NCI-H2227 treated with DMSO at 0.1 percent for 48 hours (cell line): ENCODE measurements at regions not wholly inside any gene's neighbourhood (a gene's known extent, or its start where the extent isn't known, plus 50 kb on each side); places are given as distances from the start of the nearest gene placed in this dataset.

Experiments
- DNase-seq: peaks from one replicate; lab custom pipeline; 2025; lab: John Stamatoyannopoulos, UW

DNA sequence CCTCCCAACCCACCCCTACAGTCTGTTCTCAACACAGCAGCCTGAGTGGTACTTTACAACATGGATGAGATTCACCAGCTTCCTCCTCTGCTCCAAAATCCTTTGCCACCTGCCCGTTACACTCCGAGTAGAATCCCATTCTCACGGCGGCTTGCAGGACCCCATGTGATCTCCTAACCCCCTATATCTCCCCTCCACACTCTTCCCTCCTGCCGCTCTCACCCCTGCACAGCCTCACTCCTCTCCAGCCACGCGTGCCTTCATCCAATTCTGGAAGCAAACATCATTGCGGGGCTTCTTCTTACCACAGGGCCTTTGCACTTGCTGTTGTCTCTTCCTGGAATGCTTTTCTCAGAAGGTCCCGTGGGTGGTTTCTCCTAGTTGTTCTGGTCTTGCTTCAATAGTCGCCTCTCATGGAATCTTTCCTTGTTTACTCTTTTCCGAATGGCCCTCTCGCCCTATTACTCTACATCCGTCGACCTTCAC lies 472.3 kb downstream of the CDH26 start:
- DNase-seq: no peak

DNA sequence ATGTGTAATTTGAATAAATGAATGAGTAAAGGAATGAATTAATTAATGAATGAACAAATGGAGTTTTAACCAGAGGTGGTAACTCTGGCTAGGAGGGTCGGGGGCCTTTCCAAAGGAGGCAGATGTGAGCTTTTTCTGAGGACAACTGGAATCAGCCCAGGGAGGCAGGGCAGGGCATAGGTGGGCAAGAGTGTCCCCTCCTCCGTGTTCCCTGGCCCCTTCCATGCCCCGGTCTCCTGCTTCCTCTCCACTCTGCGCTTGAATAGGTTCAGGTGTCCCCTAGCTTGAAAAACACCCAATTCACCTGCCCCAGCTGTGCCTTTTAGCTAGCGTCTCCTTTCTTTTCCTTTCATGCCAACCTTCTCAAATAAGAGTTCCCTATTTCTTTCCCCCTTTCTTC lies 473.1 kb downstream of the CDH26 start:
- no peak for DNase-seq

DNA sequence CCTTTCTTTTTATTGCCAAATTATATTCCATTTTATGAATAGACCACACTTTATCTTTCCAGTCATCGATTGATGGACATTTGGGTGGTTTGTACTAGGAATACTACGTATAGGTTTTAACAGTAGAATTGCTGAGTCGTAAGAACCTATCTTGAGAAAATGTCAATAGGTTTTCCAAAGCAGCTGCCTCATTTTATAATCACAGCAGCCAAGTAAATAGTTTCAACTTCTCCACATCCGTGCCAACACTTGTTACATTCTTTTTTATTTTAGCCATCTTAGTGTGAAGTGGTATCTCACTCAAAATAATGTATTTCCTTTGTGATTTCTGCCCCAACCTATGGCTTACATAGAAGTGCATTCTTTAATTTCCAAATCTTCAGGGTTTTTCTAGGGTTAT lies 479.2 kb downstream of the CDH26 start:
- no peak for DNase-seq

DNA sequence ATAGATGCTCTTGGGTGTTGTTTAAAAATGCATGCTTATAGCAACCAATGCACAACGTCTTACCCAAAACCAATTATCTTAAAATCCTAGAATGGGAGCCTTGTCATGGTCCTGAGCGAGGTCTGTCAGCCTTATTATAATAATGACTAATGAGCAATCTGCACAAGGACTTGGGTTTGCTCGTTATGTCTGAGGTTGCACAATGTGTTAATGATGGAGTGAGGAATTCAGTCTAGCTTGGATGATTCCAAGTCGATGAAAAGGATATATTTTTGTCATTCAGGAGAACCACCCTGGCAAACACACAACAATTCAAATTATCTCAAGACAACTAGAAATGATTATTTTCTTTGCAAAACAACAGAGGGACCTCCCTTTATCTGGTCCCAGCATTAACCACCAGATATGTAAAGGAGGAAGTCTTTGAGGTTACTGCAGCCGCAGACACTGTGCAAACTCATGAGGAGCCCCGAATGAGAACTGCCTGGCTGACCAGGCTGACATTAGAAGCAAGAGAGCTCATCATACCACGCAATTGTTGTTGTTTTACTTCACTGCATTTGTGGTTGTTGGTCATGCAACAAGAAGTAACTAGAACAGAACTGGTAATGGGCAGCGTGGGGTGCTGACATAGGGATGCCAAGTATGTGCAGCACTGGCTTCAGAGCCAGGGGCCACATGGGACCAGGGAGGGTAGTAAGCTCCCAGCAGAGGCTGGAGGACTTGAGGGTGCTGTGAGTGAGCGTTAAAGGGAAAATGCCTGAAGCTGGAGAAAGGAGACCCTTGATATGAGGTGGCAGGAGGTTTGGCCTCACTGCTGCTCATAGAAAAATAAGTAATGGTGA lies 488.3 kb downstream of the CDH26 start:
- no peak for DNase-seq

DNA sequence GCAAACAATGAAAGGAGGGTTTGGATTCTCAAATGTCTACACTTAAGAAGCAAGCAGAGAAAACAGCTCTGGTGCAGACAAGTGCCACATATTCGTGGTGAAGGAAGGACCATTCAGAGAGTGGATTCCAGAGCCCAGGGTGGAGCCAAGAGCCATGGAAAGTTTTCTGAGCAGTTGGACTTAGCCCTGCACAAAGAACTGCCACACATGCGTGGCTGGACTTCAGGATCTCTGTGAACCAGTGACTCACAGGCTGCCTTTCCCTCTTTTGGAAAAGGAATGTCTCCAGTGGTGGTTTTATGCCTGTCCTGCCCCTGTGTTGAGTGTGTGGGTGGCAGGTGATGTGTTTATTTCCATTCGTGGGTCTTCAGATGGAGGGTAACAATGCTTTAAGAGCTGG lies 489.5 kb downstream of the CDH26 start:
- DNase-seq: no peak

DNA sequence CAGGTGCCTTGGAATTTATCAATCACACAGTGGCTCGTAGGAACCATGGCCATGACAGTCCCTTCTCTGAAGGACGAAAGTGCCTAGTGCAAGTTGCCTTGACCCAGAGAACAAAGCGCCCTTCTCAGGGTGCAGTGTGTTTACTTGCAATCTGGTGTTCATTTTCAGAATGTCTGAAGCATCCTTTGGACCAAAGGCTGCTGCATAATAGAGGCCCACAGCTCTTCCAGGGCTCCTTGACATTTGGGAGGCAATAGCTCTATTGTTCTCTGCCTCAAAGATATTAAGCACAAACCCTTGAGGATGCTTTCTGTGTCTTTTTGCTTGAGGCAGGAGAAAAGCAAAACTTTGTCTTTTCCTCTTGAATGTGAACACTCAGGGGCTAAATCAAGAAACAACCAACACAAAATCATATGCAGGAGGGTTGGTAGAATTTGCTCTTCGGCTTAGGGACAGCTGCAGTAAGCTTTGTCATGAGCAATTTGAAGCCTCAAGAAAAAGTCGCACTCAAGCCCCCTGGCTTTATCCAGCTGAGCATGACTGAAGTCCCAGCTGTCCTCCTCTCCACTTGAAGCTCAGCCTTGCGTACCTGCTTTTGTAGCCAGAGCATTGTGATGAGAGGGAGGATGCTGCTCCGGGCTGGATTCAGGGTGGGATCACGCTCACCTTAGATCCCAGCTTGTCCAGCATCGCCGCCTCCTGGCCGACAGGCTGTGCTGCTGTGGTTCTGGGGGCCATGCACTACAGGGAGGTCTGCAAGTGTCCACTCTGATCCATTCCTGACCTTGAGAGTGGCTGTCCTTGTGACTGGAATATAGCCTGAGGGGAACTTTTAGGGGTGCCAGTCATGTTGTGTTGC lies 495.4 kb downstream of the CDH26 start:
- no peak for DNase-seq

DNA sequence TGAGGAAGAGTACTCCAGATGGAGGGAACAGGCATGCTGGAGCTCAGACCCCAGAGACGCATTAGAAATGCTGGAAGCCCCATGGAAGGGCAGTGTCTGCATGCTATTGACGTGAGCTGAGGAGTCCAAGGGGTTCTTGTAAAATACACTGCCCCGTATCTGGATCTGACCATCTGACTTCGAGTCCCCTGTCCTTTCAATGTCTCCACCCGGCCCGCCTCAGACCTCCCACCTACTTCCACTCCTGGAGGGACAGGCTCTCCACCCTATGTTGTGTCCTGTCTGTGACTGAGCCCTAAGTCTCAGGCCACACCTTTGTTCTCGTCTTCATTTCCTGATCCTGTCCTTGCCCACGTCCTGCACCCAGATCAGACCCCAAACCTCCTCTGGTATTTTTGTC lies 496.3 kb downstream of the CDH26 start:
- no peak for DNase-seq

DNA sequence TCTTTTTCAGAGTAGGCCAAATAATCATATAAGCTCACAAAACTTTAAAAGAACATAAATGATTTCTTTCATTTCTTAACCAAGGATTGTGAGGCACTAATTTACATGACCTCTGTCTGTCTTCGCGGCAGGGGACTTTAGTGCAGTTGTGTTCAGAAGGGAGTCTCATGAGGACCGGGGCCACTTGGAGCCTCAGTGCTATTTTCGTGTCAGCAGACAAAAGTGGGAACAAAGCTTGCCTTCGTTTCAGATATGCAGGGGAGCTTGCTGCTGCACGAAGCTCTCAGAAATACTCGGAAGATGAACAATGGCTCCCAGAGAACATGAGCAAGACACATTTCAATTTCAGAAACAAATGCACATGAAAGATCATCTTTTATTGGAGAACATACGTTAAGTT lies 497.0 kb downstream of the CDH26 start:
- no peak for DNase-seq

DNA sequence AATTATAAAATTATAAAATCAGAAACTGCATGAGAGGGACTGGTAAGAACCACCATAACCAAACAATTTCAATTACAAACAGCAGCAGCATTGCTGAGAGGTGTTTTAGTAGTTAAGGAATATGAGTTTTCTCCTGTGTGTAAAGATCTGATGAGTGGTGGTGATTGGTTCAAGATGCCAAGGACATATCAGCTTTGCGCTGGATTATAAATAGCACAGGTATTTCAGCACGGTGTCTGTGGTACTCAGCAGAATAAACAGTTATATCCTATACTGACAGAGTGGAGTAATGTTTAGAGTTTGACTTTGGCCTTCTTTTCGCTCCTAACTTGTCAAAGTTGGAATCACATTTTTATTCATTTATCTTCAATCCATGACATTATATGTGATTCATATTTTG lies 501.0 kb downstream of the CDH26 start:
- no peak for DNase-seq

DNA sequence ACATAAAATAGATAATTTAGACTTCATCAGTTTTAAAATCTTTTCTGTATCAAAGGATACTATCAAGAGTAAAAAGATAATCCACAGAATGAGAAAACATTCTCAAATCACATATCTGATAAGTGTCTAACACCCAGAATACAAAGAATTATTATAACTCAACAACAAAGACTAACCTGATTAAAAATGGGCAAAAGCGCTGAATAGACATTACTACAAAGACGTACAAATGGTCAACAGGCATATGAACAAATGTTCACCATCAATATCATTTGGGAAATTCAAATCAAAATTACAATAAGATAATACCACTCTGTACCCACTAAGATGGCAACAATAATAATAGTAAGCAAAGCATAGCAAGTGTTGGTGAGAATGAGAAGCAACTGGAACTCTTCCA lies 503.8 kb downstream of the CDH26 start:
- no peak for DNase-seq

DNA sequence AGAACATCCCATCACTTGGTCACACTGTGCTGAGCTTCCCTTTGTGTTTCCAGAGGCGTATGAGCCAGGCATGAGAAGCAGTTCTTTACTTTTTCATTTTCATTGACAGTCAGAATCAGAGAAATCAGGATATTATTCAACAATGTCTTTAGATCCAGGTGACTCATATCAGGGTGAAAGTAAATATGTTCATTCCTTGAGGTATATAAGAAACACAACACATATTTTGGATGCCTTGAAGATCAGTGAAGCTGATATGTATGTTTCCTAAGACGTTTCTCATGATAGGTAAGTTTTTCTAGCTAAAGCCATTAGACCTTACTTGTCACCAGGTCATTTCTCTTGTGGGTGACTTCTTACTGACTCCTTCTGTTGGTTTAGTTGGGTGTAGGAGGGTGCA lies 505.6 kb downstream of the CDH26 start:
- DNase-seq: no peak

DNA sequence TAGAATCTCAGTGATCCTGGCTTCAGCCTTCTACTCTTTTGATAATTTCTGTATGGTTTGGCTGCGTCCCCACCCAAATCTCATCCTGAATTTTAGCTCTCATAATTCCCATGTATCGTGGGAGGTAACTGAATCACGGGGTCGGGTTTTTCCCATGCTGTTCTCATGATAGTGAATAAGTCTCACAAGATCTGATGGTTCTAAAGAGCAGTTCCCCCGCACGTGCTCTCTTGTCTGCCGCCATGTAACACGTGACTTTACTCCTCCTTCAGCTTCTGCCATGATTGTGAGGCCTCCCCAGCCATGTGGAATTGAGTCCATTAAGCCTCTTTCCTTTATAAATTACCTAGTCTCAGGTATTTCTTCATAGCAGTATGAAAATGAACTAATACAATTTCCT lies 507.2 kb downstream of the CDH26 start:
- no peak for DNase-seq

DNA sequence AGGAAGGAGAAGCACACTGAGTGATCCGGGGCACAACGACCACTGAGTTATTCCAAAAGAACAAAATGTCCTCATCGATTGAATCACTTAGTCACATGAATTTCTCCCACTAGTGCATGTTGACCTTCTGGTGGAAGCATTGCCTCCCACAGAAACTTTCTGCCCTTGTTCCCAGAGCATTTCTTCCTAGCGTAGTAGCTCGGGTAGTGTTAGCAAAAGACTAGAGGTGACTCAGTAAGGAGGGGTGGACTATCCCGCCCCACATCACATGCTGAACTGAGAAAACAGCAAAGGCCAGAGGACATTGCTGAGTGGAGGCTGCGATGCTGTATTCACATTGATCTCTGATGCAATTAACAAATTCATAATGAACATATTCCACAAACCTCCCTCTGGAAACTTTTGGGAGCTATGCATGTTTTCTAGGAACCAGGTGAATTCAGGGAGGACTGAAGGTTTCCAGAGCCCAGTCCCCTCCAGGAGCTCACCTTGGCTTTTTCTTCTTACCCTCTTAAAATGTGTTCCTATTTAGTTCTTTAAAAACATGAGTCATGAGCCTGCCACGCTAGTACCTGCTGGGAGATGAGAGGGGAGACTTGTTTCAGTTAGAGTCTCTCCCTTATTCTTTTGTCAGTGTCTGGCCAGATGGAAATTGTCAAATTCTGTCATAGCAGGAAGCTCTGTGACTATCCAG lies 507.9 kb downstream of the CDH26 start:
- DNase-seq: no peak

DNA sequence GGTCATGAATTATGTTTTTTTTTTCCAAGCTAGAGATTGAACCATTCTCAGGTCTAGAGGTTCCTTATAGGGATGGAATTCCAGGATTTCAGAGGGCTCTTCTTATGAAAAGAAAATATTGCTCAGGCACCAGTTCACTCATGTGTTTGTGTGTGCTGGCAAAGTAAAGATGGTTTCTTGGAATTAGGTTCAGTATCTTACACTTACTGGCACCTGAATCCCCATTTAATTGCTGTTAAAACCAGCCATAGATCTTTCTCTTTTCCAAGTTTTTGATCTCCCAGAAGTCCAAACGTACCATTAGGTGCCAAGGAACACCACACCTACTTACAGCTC lies 508.4 kb downstream of the CDH26 start:
- DNase-seq: no peak

DNA sequence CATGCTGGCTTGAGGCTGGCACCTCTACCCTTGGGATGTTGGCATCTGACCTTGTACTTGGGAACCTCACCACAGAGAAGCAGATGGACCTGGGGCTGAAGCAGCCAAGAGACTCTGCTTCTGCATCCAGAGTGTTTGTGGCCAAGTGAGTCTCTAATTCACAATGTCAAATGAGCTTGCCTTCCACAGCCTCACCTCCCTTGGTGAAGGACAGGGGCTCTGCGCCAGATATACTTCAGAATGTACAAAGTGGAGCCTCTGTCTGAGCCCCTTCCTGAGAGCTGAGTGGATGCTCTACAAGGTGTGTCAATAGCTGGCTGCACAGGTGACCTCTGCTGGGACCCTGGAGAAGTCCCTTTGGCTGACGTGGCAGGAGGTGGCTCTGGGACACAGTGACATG lies 508.9 kb downstream of the CDH26 start:
- DNase-seq: no peak

DNA sequence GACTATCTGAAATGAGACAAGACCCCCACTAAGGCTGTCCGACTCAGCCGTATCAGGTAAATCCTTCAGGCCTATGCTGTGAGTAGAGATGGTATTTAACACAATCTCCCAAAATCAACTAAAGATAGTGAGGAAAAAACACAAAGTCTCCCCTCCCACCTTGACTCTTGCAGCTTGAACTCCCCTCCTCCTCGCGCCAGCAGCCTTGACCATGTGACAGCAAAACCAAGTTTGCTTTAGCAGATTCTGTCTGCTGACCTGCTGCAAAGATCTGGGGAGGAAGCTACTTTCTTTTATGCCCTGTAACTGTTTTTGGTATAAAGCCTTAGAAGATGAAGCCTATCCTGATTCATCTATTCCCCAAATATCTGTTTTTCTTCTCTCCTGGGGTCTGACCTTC lies 509.5 kb downstream of the CDH26 start:
- DNase-seq: no peak

DNA sequence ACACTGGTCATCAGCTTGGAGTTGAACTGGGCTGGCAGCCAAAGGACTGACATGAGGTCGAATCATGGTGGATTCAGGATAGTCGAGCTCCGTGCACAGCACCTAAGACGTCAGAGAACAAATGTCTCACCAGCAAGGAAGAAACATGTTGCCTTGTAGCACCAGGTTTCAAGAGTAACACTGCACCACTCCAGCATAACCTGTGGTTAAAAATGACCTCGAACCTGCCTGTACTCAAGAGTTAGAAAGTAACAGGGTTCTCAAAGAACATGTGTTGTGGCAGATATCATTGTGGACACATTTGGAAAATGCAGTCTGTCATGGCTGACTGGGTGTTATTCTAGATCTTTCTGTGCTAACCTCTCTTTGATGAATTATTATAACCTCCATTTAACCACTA lies 511.6 kb downstream of the CDH26 start:
- no peak for DNase-seq

DNA sequence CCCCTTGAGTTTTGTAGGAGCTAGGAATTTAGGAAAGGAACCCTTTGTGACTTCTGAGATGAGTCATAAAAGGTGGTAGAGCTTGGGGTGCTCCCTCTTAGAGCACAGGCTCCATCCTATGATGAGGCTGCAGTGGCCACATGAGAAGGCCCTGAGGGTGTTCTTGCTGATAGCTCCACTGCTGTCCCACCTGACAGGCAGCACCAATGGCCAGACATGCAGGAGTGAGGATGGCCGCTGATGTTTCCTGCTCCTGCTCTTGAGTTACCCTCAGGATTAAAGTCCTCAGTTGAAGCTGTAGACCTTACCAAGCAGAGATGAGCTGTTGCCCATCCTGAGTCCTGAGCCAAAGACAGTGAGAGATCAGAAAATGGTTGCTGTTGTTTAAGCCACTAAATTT lies 512.1 kb downstream of the CDH26 start:
- DNase-seq: no peak

DNA sequence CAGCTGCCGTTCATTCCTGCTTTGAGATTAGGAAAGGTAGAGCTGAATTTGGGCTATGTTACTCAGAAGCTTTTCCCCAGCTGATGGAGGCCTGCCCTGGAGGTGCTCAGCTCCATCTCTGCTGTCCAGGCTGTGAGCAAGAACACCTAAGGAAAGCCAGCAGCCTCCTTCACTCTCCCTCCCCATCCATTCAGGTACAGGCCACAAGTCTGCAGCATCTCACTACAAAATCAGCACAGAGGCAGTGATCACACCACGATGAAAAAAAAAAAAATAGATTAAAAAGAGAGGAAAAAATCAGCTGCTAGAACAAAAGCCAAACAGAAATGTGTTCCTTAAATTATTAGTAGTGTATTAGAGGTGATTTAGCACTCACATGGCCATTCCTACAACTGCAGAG lies 515.0 kb downstream of the CDH26 start:
- DNase-seq: no peak

DNA sequence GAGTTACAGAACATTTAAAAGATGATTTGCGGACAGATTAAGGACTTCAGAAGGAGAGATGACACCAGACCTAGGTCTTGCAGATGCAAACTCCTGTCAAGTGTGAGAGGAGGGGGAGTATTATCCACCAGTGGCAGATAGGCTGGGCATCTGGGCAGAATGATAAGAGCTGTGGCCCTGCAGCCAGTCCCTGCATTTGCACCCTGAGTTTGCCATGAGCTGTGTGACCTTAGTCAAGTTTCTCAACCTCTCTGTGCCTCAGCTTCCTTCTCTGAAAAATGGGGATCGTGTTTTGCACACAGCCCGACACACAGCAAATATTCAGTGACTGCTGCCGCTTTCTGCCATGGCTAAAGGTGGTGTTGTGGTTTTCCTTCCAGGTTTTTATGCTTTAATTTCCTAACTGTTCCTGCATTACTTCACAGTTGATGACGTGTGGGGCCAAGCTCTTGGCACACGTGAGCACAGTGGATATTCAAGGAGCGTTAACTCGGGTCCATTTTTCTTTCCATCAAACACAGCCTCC lies 516.2 kb downstream of the CDH26 start:
- DNase-seq: no peak

DNA sequence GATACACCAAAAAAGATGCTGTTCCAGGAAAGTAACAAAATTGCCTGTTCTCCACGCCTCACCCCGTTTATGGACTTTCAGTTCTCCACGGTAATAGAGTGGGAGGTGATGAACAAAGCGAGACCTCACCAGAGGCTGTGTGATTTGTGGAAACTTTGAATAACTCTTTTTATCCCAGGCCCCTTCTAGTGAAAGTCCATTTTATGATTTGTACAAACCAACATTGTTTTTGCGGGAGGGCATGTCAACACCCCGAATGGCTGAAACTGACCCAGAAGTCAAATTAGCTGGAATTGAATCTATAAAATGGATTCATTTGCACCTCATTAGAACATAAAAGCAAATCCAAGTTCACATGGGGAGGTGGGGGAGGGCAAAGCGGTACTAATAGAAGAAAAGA lies 517.8 kb downstream of the CDH26 start:
- no peak for DNase-seq

DNA sequence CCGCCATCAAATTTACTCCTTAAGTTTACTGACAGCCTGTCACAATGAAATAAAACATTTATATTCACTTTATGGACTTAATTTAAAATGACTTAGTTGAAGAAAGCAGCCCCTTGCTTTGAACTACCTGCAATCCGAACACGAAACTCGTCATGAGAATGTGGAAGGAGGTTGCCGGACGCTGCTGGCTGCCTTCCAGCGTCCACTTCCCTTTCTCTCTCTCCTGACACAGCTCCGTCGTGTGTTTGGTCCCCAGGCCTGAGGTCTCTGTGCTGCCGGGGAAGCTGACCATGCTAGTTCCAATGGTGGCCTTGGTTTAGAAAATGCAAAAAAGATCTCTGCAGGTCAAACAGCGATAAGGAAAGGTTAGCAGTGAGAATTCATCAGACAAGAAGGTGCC lies 519.7 kb downstream of the CDH26 start:
- DNase-seq: no peak

DNA sequence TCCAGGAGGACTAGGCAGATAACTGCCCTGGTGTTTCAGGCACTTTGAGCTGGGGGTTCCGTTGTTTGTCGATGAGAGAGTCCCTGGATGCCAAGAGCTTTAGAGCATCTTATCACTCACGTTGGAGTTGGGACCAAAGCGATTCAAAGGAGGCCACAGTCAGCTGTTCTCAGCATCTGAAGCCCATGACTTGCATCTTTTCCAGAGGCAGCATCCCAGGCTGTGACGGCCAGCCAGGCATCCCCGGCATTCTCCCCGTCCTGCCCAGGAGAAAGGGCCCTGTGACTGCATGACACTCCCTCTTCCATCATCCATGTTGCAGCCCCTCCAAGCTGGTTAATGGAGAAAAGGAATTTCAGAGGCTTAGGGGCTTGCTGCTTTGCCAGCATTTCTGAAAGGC lies 520.3 kb downstream of the CDH26 start:
- DNase-seq: no peak
